ENCODE measurements at regions not wholly inside any gene's neighbourhood (a gene's known extent, or its start where the extent isn't known, plus 50 kb on each side); places are given as distances from the start of the nearest gene placed in this dataset.

GRCh38 chr12:42992826-42993225, 403.3 kb upstream of the PRICKLE1 start:
- no peak for DNase-seq (ENCODE audit: low read depth, low spot score)
- TF ChIP-seq FOXP2 (optimal IDR thresholded peaks at IDR 0.05; ENCODE audit: control extremely low read depth, extremely low read length, insufficient read depth) (no peak), EZH2 (IDR thresholded peaks at IDR 0.05) (no peak), POLR2AphosphoS5 (IDR thresholded peaks at IDR 0.05; ENCODE audit: borderline replicate concordance, low read depth, low read length) (no peak)
- Histone ChIP-seq H3K4me3 (no peak overlapping the region), H3K27ac (no peak overlapping the region), H3K9ac (ENCODE audit: insufficient read length) (no peak overlapping the region), H3K36me3 (ENCODE audit: insufficient read depth, low read length) (no peaks in the 10 kb centered on the region), H3K9me3 (ENCODE audit: low read depth, low read length) (no peaks in the 10 kb centered on the region)

- Histone ChIP-seq H3K4me3 (no peak overlapping the region), H3K9ac (ENCODE audit: insufficient read length) (no peak overlapping the region), H3K27ac (no peak overlapping the region), H3K36me3 (ENCODE audit: insufficient read depth, low read length) (no peaks in the 10 kb centered on the region), H3K9me3 (ENCODE audit: low read depth, low read length) (no peaks in the 10 kb centered on the region)
- no peak for DNase-seq (ENCODE audit: low read depth, low spot score)
- TF ChIP-seq EZH2 (IDR thresholded peaks at IDR 0.05): no peak
- TF ChIP-seq POLR2AphosphoS5 (IDR thresholded peaks at IDR 0.05; ENCODE audit: borderline replicate concordance, low read depth, low read length): no peak
- no peak for TF ChIP-seq FOXP2 (optimal IDR thresholded peaks at IDR 0.05; ENCODE audit: control extremely low read depth, extremely low read length, insufficient read depth)
These were observed 400.8 kb upstream of the PRICKLE1 start for GRCh38 chr12:42990387-42990786.

- H3K27ac ChIP-seq: no peak overlapping the region
- no peak for DNase-seq (ENCODE audit: low read depth, low spot score)
- no peak overlapping the region for H3K9ac ChIP-seq (ENCODE audit: insufficient read length)
- H3K36me3 ChIP-seq (ENCODE audit: insufficient read depth, low read length): no peaks in the 10 kb centered on the region
- H3K9me3 ChIP-seq (ENCODE audit: low read depth, low read length): no peaks in the 10 kb centered on the region
- no peak overlapping the region for H3K4me3 ChIP-seq
- TF ChIP-seq FOXP2 (optimal IDR thresholded peaks at IDR 0.05; ENCODE audit: control extremely low read depth, extremely low read length, insufficient read depth) (no peak), EZH2 (IDR thresholded peaks at IDR 0.05) (no peak), POLR2AphosphoS5 (IDR thresholded peaks at IDR 0.05; ENCODE audit: borderline replicate concordance, low read depth, low read length) (no peak)
These were observed 397.7 kb upstream of the PRICKLE1 start for GRCh38 chr12:42987216-42987650.

GRCh38 chr12:42985506-42985905, 396.0 kb upstream of the PRICKLE1 start:
- Histone ChIP-seq H3K36me3 (ENCODE audit: insufficient read depth, low read length) (no peaks in the 10 kb centered on the region), H3K27ac (no peak overlapping the region), H3K9me3 (ENCODE audit: low read depth, low read length) (no peaks in the 10 kb centered on the region), H3K9ac (ENCODE audit: insufficient read length) (no peak overlapping the region), H3K4me3 (no peak overlapping the region)
- no peak for TF ChIP-seq POLR2AphosphoS5 (IDR thresholded peaks at IDR 0.05; ENCODE audit: borderline replicate concordance, low read depth, low read length)
- TF ChIP-seq FOXP2 (optimal IDR thresholded peaks at IDR 0.05; ENCODE audit: control extremely low read depth, extremely low read length, insufficient read depth): no peak
- TF ChIP-seq EZH2 (IDR thresholded peaks at IDR 0.05): no peak
- DNase-seq (ENCODE audit: low read depth, low spot score): no peak

- H3K36me3 ChIP-seq (ENCODE audit: insufficient read depth, low read length): no peaks in the 10 kb centered on the region
- no peaks in the 10 kb centered on the region for H3K9me3 ChIP-seq (ENCODE audit: low read depth, low read length)
- DNase-seq (ENCODE audit: low read depth, low spot score): no peak
- no peak overlapping the region for H3K9ac ChIP-seq (ENCODE audit: insufficient read length)
- H3K4me3 ChIP-seq: no peak overlapping the region
- no peak for TF ChIP-seq FOXP2 (optimal IDR thresholded peaks at IDR 0.05; ENCODE audit: control extremely low read depth, extremely low read length, insufficient read depth)
- TF ChIP-seq EZH2 (IDR thresholded peaks at IDR 0.05): no peak
- no peak for TF ChIP-seq POLR2AphosphoS5 (IDR thresholded peaks at IDR 0.05; ENCODE audit: borderline replicate concordance, low read depth, low read length)
- no peak overlapping the region for H3K27ac ChIP-seq
These were observed 393.3 kb upstream of the PRICKLE1 start for GRCh38 chr12:42982828-42983227.

GRCh38 chr12:42981379-42981778, 391.8 kb upstream of the PRICKLE1 start:
- Histone ChIP-seq H3K9me3 (ENCODE audit: low read depth, low read length) (no peaks in the 10 kb centered on the region), H3K9ac (ENCODE audit: insufficient read length) (no peak overlapping the region), H3K36me3 (ENCODE audit: insufficient read depth, low read length) (no peaks in the 10 kb centered on the region), H3K4me3 (no peak overlapping the region), H3K27ac (no peak overlapping the region)
- DNase-seq (ENCODE audit: low read depth, low spot score): no peak
- TF ChIP-seq EZH2 (IDR thresholded peaks at IDR 0.05) (no peak), FOXP2 (optimal IDR thresholded peaks at IDR 0.05; ENCODE audit: control extremely low read depth, extremely low read length, insufficient read depth) (no peak), POLR2AphosphoS5 (IDR thresholded peaks at IDR 0.05; ENCODE audit: borderline replicate concordance, low read depth, low read length) (no peak)

GRCh38 chr12:42980441-42980840, 390.9 kb upstream of the PRICKLE1 start:
- Histone ChIP-seq H3K27ac (no peak overlapping the region), H3K9ac (ENCODE audit: insufficient read length) (no peak overlapping the region), H3K4me3 (no peak overlapping the region), H3K9me3 (ENCODE audit: low read depth, low read length) (no peaks in the 10 kb centered on the region), H3K36me3 (ENCODE audit: insufficient read depth, low read length) (no peaks in the 10 kb centered on the region)
- no peak for DNase-seq (ENCODE audit: low read depth, low spot score)
- TF ChIP-seq EZH2 (IDR thresholded peaks at IDR 0.05) (no peak), POLR2AphosphoS5 (IDR thresholded peaks at IDR 0.05; ENCODE audit: borderline replicate concordance, low read depth, low read length) (no peak), FOXP2 (optimal IDR thresholded peaks at IDR 0.05; ENCODE audit: control extremely low read depth, extremely low read length, insufficient read depth) (no peak)

GRCh38 chr12:42979746-42980145, 390.2 kb upstream of the PRICKLE1 start:
- H3K36me3 ChIP-seq (ENCODE audit: insufficient read depth, low read length): no peaks in the 10 kb centered on the region

GRCh38 chr12:42978708-42979107, 389.2 kb upstream of the PRICKLE1 start:
- H3K9me3 ChIP-seq (ENCODE audit: low read depth, low read length): no peaks in the 10 kb centered on the region
- H3K27ac ChIP-seq: no peak overlapping the region
- no peak for DNase-seq (ENCODE audit: low read depth, low spot score)
- H3K9ac ChIP-seq (ENCODE audit: insufficient read length): no peak overlapping the region
- no peaks in the 10 kb centered on the region for H3K36me3 ChIP-seq (ENCODE audit: insufficient read depth, low read length)
- TF ChIP-seq FOXP2 (optimal IDR thresholded peaks at IDR 0.05; ENCODE audit: control extremely low read depth, extremely low read length, insufficient read depth) (no peak), EZH2 (IDR thresholded peaks at IDR 0.05) (no peak), POLR2AphosphoS5 (IDR thresholded peaks at IDR 0.05; ENCODE audit: borderline replicate concordance, low read depth, low read length) (no peak)
- no peak overlapping the region for H3K4me3 ChIP-seq

More at GRCh38 chr12:42979746-42980145, 390.2 kb upstream of the PRICKLE1 start:
- H3K27ac ChIP-seq: no peak overlapping the region
- H3K9me3 ChIP-seq (ENCODE audit: low read depth, low read length): no peaks in the 10 kb centered on the region
- no peak for TF ChIP-seq EZH2 (IDR thresholded peaks at IDR 0.05)
- no peak for TF ChIP-seq FOXP2 (optimal IDR thresholded peaks at IDR 0.05; ENCODE audit: control extremely low read depth, extremely low read length, insufficient read depth)
- TF ChIP-seq POLR2AphosphoS5 (IDR thresholded peaks at IDR 0.05; ENCODE audit: borderline replicate concordance, low read depth, low read length): no peak
- no peak for DNase-seq (ENCODE audit: low read depth, low spot score)
- no peak overlapping the region for H3K9ac ChIP-seq (ENCODE audit: insufficient read length)
- H3K4me3 ChIP-seq: no peak overlapping the region

Measured in SK-N-MC (cell line).